ENCODE measurements at regions not wholly inside any gene's neighbourhood (a gene's known extent, or its start where the extent isn't known, plus 50 kb on each side); places are given as distances from the start of the nearest gene placed in this dataset.

DNA sequence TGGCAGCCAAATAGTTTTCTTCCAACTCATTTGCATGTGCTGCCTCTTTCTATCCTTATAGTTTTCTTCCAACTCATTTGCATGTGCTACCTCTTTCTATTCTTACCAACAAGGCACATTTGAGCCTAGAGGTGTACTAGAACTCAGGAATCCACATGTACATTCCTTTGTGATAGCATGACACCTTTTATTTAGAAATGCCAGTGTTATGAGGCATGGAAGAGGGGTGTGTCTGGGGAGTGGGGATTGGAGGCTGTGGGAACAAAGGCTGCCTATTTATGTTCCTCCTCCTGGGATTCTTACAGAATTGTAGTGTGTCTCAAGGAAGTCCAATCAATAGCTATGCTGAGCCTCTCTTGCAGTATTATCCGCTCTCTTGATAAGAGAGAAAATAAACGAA, 966.7 kb downstream of the PCDH17 start:
- H2BK120ac ChIP-seq (ENCODE audit: low read depth, low read length, poor library complexity, severe bottlenecking): no peak overlapping the region
- no peaks in the 10 kb centered on the region for H3K27me3 ChIP-seq (ENCODE audit: insufficient read depth, low read length)
- no peak overlapping the region for H2AFZ ChIP-seq (ENCODE audit: low read length)
- no peak overlapping the region for H3K4me3 Mint-ChIP-seq
- H4K91ac ChIP-seq (ENCODE audit: insufficient read length, low read depth, low read length): no peak overlapping the region
- H3K4me1 Mint-ChIP-seq: peaks cover 18 to 23% of the 10 kb centered on the region in 2 experiments
- H3K9me3 ChIP-seq (ENCODE audit: control insufficient read depth, low read depth, low read length): no peaks in the 10 kb centered on the region
- H3K79me2 ChIP-seq (ENCODE audit: insufficient read depth, low read length): no peaks in the 10 kb centered on the region
- no peaks in the 10 kb centered on the region for H4K20me1 ChIP-seq (ENCODE audit: control insufficient read depth, insufficient read depth, insufficient read length)
- TF ChIP-seq, protein P1, sequence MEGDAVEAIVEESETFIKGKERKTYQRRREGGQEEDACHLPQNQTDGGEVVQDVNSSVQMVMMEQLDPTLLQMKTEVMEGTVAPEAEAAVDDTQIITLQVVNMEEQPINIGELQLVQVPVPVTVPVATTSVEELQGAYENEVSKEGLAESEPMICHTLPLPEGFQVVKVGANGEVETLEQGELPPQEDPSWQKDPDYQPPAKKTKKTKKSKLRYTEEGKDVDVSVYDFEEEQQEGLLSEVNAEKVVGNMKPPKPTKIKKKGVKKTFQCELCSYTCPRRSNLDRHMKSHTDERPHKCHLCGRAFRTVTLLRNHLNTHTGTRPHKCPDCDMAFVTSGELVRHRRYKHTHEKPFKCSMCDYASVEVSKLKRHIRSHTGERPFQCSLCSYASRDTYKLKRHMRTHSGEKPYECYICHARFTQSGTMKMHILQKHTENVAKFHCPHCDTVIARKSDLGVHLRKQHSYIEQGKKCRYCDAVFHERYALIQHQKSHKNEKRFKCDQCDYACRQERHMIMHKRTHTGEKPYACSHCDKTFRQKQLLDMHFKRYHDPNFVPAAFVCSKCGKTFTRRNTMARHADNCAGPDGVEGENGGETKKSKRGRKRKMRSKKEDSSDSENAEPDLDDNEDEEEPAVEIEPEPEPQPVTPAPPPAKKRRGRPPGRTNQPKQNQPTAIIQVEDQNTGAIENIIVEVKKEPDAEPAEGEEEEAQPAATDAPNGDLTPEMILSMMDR (conservative IDR thresholded peaks at IDR 0.05): no peak
- H3K4me2 ChIP-seq (ENCODE audit: insufficient read depth, insufficient read length, low read length): no peak overlapping the region
- no peak overlapping the region for H3T11ph ChIP-seq (ENCODE audit: low read length)
- H3K9ac ChIP-seq (ENCODE audit: extremely low read depth, insufficient read length, low read length): no peak overlapping the region
- DNase-seq: no peak
- no peak overlapping the region for H3K23ac ChIP-seq (ENCODE audit: insufficient read length, low read depth, low read length)
- H3K56ac ChIP-seq (ENCODE audit: insufficient read length, low read depth, low read length): no peak overlapping the region
- no peaks in the 10 kb centered on the region for H3K79me1 ChIP-seq (ENCODE audit: insufficient read depth, low read depth, low read length, poor library complexity, severe bottlenecking)
- no peak overlapping the region for H3K14ac ChIP-seq (ENCODE audit: insufficient read depth, low read length)
- no peaks in the 10 kb centered on the region for H3K27me3 Mint-ChIP-seq (ENCODE audit: low read depth)
- H3K18ac ChIP-seq (ENCODE audit: insufficient read length, low read depth, low read length): no peak overlapping the region
- no peak overlapping the region for H4K5ac ChIP-seq (ENCODE audit: insufficient read length, low read depth, low read length)
- no peak overlapping the region for H2BK5ac ChIP-seq (ENCODE audit: insufficient read length, low read length)
- H3K23me2 ChIP-seq (ENCODE audit: insufficient read length, low read depth, low read length, poor library complexity, severe bottlenecking): no peaks in the 10 kb centered on the region
- H2BK20ac ChIP-seq (ENCODE audit: low read depth, low read length, poor library complexity, severe bottlenecking): no peak overlapping the region
- no peak overlapping the region for H3K4ac ChIP-seq (ENCODE audit: low read depth, low read length)
- H3K9me3 Mint-ChIP-seq: no peaks in the 10 kb centered on the region
- H2AK5ac ChIP-seq (ENCODE audit: insufficient read length, low read length): no peak overlapping the region
- H2BK15ac ChIP-seq (ENCODE audit: low read depth, low read length): no peak overlapping the region
- H4K8ac ChIP-seq (replicated peaks; ENCODE audit: insufficient read length, low read depth, low read length): no peak overlapping the region
- H3K27ac ChIP-seq (ENCODE audit: insufficient read length, low read depth, low read length): no peak overlapping the region
- H3K4me1 ChIP-seq (ENCODE audit: insufficient read depth, low read length): peaks cover 2% of the 10 kb centered on the region; the same call in 1 of the 2 replicates
- H3K27ac Mint-ChIP-seq: no peak overlapping the region
- no CpG with 5 or more reads among the region's 2 CpGs for WGBS (ENCODE audit: extremely low coverage, insufficient read length, low lambda C conversion rate)
- no peaks in the 10 kb centered on the region for H3K36me3 Mint-ChIP-seq (ENCODE audit: insufficient read depth in 1 of 3, low read depth in 3 of 3)
- H2BK12ac ChIP-seq (ENCODE audit: insufficient read length, low read depth, low read length): no peak overlapping the region
